ENCODE measurements at regions not wholly inside any gene's neighbourhood (a gene's known extent, or its start where the extent isn't known, plus 50 kb on each side); places are given as distances from the start of the nearest gene placed in this dataset.

DNA sequence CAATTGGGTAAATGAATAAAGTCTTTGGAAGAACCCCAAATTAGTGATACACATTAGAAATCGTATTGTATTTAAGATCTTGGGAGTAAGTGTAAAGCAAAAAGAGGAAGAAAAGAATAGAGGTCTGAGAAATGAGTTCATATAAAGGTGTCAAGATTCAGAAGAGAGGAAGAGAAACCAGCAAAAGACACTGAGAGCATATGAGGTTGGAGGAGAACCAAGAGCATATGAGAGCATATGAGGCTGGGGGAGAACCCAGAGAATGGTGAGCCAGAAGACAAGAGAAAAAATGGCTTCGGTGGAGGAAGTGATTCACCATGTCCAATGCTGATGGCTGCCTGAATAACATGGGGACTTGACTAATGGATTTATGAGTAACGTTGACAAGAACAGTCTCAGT lies 620.1 kb upstream of the GCFC2 start:
- TF ChIP-seq, protein P1, sequence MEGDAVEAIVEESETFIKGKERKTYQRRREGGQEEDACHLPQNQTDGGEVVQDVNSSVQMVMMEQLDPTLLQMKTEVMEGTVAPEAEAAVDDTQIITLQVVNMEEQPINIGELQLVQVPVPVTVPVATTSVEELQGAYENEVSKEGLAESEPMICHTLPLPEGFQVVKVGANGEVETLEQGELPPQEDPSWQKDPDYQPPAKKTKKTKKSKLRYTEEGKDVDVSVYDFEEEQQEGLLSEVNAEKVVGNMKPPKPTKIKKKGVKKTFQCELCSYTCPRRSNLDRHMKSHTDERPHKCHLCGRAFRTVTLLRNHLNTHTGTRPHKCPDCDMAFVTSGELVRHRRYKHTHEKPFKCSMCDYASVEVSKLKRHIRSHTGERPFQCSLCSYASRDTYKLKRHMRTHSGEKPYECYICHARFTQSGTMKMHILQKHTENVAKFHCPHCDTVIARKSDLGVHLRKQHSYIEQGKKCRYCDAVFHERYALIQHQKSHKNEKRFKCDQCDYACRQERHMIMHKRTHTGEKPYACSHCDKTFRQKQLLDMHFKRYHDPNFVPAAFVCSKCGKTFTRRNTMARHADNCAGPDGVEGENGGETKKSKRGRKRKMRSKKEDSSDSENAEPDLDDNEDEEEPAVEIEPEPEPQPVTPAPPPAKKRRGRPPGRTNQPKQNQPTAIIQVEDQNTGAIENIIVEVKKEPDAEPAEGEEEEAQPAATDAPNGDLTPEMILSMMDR (IDR thresholded peaks at IDR 0.05; ENCODE audit: insufficient read depth, low read length, missing control alignments), result no peak
- no peak overlapping the region for H3K4me3 ChIP-seq (ENCODE audit: low read depth, low read length)
- ChIA-PET CTCF (no interaction called here), POLR2A (no interaction called here)
- DNase-seq (ENCODE audit: low read depth, low spot score), result no peak

DNA sequence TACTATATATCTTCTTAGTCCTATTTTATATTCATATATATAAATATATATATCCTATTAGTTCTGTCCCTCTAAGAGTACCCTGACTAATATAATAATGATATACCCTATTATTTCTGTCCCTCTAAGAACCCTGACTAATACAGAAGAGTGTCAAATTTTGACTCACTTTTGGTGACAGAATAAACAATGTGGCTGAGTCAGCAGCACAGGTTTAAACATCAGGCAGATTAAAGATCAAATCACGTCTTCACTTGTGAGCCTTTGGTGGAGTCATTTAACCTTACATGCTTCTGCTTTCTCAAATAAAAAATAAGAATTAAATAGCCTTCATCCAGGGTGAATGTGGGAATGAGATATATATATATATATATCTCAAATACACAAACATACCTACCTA lies 615.9 kb upstream of the GCFC2 start:
- DNase-seq (ENCODE audit: low read depth, low spot score), result no peak
- POLR2A ChIA-PET, result no interaction called here
- H3K4me3 ChIP-seq (ENCODE audit: low read depth, low read length), result no peak overlapping the region
- TF ChIP-seq, protein P1 (IDR thresholded peaks at IDR 0.05; ENCODE audit: insufficient read depth, low read length, missing control alignments), result no peak
- CTCF ChIA-PET, result no interaction called here

DNA sequence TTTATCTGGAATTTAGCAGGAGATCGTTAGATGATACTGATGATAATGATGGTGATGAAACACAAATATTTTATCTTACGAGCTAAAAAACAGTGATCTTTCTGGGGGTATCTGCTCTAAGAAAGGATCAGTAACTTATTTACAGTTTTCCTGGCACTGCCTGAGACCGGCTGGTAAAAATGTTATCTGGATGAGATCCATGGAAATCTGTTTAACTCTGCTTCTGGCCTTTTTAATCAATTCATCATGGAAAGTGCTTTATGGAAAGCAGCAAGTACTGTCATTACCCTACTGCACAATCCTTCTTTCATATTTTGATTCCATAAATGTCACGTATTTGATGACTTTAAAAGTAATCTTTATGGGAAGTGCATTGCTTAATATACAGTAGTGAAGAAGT lies 612.7 kb upstream of the GCFC2 start:
- H3K4me3 ChIP-seq (ENCODE audit: low read depth, low read length), result no peak overlapping the region
- TF ChIP-seq, protein P1 (IDR thresholded peaks at IDR 0.05; ENCODE audit: insufficient read depth, low read length, missing control alignments), result no peak
- ChIA-PET CTCF (no interaction called here), POLR2A (no interaction called here)
- no peak for DNase-seq (ENCODE audit: low read depth, low spot score)

DNA sequence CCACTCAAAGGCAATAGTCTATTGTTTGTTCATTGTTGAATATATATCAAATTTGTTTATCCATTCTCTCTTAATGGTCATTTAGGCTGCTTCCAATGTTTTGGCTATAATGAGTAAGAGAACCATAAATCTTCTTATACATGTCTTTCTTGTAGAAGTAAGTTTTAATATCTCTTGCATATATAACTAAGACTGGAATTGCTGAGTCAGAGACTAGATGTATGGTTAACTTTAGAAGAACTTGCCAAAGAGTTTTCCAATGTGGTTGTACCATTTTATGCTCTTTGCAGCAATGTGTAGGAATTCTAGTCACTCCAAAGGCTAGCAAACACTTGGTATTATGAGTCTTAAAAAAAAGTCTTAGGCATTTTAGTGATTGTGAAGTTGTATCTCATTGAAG lies 610.0 kb upstream of the GCFC2 start:
- ChIA-PET POLR2A (no interaction called here), CTCF (no interaction called here)
- no peak overlapping the region for H3K4me3 ChIP-seq (ENCODE audit: low read depth, low read length)
- TF ChIP-seq, protein P1 (IDR thresholded peaks at IDR 0.05; ENCODE audit: insufficient read depth, low read length, missing control alignments), result no peak
- no peak for DNase-seq (ENCODE audit: low read depth, low spot score)

DNA sequence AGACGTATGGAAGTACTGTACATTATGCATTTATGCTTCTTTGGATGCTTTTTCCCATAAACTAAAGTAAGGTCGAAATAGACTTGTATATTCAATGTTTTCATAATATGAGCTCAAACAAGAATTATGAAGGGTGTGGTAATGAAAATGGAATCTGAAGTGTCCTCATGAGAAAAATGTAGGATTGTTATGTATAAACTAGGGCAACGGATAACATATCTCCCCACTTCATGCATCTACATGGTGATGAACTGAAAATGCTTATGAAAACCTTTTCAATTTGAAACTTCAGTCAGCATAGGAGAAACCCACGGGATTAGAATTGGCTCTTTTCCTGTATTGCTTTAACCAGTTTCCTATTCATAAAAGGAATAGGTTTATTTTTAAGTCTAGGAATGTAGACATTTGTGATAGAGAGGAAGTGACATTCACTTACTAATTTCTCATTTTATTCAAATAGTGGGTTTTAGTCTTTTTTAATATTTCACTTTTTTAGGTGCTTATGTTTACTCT lies 608.2 kb upstream of the GCFC2 start:
- no peak for DNase-seq (ENCODE audit: low read depth, low spot score)
- POLR2A ChIA-PET, result no interaction called here
- CTCF ChIA-PET, result no interaction called here
- H3K4me3 ChIP-seq (ENCODE audit: low read depth, low read length), result no peak overlapping the region
- TF ChIP-seq, protein P1 (IDR thresholded peaks at IDR 0.05; ENCODE audit: insufficient read depth, low read length, missing control alignments), result no peak

DNA sequence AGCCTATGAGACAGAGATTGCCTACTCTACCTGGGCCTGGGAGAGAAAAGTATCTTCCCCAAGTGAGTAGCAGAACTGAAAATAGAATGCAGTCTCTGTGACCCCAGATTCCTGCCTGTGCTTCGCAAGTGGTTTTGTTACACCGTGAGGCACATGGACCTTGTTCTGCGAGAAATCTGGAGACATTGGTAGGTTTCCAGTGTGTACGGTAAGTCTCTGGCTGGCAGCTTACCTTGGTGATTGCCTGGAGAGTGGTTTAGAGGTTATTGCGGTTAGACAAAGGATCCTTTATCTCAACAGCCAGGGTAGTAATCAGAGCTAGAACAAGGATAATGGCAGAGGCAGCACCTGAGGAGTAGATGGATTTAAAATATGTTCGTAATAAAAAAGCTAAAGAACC lies 606.0 kb upstream of the GCFC2 start:
- H3K4me3 ChIP-seq (ENCODE audit: low read depth, low read length), result no peak overlapping the region
- CTCF ChIA-PET, result no interaction called here
- DNase-seq (ENCODE audit: low read depth, low spot score), result no peak
- TF ChIP-seq, protein P1 (IDR thresholded peaks at IDR 0.05; ENCODE audit: insufficient read depth, low read length, missing control alignments), result no peak
- POLR2A ChIA-PET, result no interaction called here
